Muscle of back (tissue), 3 donors: ENCODE measurements at regions not wholly inside any gene's neighbourhood (a gene's known extent, or its start where the extent isn't known, plus 50 kb on each side); places are given as distances from the start of the nearest gene placed in this dataset.
A peak's percentile ranks its signal among the peaks of the same experiment; 100 is the strongest.

ENCODE experiments used
- DNase-seq, 3 donors: peaks; one replicate each; pipeline versions ENCODE4 v3.0.0 to v3.0.0-alpha.2; 2013

DNA sequence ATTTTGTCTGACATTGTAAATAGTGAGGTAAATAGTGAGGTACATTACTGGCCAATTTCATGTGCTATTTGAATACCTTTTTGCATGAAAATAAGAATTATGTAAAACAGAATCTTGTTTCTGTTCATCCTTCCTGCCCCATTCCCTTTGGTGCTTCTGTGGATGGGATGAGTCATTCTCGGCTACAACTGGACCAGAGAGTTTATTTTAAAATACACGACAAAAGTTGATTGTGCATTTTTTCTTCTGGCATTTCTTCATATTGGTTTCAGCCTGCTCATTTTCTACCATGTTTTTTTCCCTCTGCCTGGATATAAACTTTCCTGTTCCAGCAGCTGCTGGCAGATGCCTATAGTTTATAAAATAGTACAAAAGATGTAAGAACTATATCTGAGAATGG lies 107.5 kb downstream of the CYSLTR2 start:
- no peak for DNase-seq

- peak; percentile 80 to 88 (median 81) for DNase-seq
Observed at GRCh38 chr13:48769107-48769704, 115.5 kb downstream of the CYSLTR2 start.

GRCh38 chr13:48770372-48770771 lies 116.6 kb downstream of the CYSLTR2 start:
- no peak for DNase-seq

GRCh38 chr13:48772908-48773307 lies 119.2 kb downstream of the CYSLTR2 start:
- DNase-seq = no peak

GRCh38 chr13:48773531-48774275 lies 120.0 kb downstream of the CYSLTR2 start:
- DNase-seq = no peak

GRCh38 chr13:48775285-48775684 lies 121.6 kb downstream of the CYSLTR2 start:
- peak in 2 of 3 donors; percentile 7 to 40 for DNase-seq

GRCh38 chr13:48775804-48776203 lies 122.1 kb downstream of the CYSLTR2 start:
- DNase-seq = peak in 2 of 3 donors; percentile 32 to 97

DNA sequence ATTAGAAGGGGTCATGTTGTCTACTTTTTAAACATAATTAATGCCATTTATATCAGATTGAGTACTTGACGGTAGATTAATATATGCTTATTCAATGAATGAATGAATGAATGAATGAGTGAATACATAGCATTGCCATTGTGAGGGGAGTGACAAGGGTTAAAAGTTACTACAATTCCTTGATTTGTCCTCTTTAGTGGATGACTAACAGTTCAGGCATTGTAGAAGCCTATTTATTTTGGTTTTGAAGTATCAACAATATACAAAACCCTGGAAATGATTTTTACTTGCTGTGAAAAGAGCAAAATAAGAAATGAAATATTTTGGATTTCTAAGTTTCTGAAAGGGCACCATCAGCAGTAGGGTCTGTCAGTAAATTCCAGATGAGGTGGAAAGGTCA lies 122.7 kb downstream of the CYSLTR2 start:
- DNase-seq = no peak

DNA sequence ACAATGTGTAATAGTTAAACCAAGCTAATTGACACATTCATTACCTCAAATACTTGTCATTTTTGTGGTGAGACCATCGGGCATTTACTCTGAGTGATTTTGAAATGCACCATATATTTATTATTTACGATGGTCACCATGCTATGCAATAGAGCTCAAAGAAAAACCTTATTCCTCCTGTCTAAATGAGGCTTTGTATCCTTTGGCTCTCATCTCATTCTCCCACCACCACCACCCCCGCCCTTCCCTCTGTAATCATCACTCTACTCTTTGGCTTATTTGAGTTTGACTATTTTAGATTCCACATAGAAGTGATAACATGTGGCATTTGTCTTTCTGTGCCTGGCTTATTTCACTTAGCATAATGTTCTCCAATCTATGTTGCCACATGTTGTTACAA lies 124.9 kb downstream of the CYSLTR2 start:
- no peak for DNase-seq

DNA sequence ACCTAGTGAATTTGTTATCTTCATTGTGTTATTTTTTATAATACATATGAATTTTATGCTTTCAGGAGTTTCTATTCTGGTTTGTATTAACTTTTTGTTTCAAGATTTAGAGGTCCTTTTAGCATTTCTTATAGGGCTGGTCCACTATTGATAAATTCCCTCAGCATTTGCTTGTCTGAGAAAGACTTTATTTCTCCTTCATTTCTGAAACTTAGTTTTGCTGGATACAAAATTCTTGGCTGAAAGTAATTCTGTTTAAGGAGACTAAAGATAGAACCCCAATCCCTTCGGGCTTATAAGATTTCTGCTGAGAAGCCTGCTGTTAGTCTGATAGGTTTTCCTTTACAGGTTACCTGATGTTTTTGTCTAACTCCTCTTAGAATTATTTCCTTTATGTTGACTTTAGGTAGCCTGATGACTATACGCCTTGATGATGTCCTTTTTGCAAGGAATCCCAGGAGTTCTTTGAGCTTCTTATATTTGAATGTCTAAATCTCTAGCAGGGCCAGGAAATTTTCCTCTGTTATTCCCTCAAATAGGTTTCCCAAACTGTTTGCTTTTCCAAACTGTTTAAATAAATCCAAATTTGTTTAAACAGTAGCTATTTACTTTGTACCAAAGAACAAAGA lies 127.1 kb downstream of the CYSLTR2 start:
- no peak for DNase-seq

DNA sequence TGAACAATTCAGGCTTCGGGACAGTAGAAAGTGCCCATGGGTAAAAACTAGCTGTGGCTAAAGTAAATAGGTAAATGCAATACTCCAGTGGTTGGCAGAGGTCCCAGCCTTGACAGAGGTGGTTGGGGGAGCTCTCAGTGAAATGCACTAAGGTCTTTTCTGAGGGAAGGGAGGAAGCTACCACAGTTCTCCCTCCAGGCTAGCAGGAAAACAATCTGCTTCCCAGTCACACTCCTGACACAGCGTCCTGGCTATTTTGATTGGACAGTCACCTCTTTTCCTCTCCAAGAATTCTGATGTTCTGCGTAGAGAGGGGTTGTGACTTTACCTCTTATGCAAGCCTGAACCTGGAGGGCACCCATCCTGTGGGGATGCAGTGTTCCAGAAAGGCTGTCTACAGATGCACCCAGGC lies 128.7 kb downstream of the CYSLTR2 start:
- no peak for DNase-seq

GRCh38 chr13:48783181-48783630 lies 129.5 kb downstream of the CYSLTR2 start:
- peak; percentile 24 to 62 (median 39) for DNase-seq

DNA sequence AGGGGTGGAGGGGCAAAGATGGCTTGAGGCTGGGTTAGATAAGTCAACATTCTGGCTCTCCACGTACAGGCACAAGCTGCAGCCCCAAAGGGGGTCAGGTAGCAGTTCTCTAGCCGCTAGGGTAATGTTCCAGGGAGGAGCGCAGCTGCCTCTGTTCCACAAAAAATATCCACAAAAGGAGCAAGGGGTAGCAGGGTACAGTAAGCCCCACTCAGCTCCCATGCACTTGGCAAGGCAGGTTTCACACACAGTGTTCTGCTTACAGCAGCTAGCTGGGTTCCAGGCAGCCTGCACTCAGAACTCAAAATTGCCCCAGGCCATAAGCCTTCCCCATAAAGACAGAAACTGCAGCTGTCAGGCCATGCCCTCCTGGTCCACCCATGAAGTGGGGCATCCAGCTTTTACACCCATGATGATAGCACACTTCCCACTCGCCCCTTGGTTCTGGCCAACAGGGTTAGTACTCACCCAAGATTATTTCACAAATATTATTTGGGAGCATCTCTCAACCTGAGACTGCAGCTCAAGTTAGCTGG lies 130.0 kb downstream of the CYSLTR2 start:
- DNase-seq = no peak

DNA sequence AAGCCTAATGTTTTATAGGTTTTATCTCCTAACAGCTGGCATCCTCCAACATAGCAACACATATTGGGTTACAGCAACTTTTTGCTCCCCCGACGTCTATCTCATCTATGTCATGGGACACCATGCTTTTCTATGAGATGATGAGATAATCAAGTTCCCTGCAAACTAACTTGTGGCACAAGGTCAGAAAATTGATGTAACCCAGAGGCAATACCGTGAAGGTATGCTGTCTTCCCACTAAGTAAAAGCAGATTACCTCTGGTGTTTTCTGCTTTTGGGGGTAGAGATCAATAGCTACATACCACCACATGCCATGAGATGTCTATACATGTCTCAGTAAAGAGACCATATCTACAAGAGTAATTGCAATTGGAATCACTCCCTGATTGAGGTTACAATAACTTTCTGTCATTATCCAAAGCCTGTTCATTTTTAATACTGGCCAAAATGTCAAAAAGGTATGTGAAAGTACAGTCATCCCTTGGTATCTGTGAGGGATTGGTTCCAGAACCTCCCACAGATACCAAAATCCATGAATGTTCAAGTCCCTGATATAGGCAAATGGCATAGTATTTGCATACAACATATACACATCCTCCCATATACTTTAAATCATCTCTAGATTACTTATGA lies 131.3 kb downstream of the CYSLTR2 start:
- DNase-seq = no peak

DNA sequence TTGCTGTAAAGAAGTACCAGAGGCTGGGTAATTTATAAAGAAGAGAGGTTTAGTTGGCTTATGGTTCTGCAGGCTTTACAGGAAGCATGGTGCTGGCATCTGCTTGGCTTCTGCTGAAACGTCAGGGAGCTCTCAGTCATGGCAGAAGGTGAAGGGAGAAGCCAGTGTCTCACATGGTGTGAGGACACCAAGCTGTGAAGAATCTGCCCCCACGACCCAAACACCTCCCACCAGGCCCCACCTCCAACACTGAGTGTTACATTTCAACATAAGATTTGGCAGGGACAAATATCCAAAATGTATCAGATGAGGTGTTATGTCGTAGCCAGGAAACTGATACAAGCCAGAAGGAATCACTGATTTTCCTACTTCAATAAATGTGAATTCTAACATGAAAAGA lies 136.5 kb downstream of the CYSLTR2 start:
- no peak for DNase-seq

DNA sequence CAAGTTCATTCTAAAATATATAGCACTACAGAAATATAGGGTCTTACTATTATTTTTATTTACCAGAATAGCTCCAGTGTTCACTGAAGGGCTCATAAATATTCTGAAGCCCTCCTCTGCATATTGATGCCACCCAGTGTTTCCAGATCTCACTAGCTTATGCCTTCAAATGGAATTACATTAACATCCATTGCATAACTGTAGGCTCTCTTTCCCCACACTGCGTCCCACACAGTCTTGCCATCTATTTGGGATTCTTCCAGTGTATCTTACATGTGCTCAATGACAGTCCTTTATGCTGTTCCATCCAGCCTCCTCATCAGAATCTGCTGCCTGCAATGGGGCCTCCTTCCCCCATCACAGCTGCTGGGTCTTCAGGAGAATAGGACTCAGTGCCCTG lies 137.2 kb downstream of the CYSLTR2 start:
- no peak for DNase-seq

DNA sequence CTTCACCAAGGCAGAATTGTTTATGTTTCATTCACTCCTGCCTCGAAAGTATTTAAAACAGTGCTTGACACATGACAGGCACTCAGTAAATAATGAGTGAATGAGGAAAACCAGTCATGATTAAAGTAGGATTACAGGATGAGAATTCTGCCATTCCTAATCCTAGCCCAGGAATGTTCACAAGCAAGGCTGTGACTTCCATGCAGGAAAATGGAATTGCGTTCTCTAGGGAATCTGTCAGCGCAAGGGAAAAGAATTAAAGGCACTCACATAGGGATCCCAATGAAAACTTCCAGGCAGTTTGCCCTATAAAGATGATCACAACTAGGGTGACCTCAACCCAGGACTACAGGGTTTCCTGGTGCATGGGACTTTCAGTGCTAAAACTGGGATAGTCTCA lies 143.4 kb downstream of the CYSLTR2 start:
- no peak for DNase-seq

DNA sequence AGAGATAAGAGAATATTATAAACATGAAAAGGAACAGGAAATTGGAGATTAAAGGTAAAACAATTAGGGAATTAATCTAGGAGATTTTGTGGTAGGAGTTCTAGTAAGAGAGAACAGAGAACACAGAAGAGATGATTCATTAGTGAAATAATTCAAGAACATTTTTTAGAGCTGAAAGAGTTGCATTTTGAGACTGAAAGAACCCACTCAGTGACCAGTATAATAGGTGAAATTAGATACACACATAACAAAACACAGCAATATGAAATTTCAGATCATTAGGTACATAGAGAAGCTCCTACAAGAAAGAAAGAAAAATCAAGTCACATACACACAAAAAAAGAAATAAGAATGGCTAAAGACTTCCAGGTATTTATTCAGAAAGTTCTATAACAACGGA lies 144.0 kb downstream of the CYSLTR2 start:
- DNase-seq = no peak

GRCh38 chr13:48798180-48798579 lies 144.5 kb downstream of the CYSLTR2 start:
- no peak for DNase-seq

DNA sequence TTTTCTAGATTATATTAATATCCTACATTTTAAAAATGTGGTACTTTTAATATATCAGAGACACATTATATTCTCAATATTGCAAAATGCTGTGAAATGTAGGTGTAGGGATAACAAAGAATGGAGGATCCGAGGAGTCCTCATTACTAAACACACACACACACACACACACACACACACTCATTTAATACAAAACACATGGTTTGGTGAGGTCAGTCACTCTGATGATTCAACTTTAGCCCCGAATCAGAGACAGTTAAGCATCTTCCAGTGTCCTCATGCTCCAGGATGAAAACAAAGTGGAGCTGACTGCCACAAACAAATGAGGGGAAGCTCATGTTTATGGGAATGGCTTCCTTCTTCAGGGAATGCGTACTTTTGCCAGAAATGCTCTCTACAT lies 147.5 kb downstream of the CYSLTR2 start:
- DNase-seq = peak in 1 of 3 donors; percentile 30

DNA sequence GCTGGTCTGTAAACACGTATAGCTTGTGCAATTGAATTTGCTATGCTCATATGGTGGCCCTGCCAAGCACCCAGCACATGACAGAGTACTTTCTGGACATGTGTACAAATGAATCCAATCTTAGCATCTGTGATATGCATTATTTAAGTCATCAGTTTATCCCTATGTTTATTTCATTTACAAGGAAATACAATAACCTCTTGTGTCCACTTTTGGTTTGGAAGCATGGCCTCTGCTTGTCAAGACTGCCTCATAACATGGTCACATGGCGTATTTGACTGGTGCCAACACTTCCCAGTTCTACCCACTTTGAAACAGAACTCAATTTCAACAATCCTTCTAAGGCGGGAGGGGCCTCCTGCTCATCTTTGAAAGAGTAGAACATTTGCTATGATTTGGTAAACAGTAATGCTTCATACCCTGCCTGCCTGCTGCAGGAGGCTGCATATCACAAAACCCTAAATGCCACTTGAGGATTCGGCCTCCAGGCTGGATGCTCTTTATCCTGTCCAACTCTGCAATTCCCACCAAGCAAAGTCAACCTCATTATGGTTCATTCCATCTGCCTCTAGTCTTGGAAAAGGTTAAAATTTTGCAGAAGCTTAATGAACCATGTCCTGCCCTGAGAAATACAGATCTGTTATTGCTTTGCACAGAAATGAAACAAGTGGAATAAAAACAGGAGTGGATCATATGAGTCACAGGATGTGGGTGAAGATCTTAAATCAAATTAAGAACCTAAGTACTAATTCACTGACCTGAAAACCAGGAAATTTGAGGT lies 151.3 kb downstream of the CYSLTR2 start:
- peak in 2 of 3 donors; percentile 5 to 14 for DNase-seq

- DNase-seq = no peak
Observed at GRCh38 chr13:48806522-48806921, 152.8 kb downstream of the CYSLTR2 start.
